ENCODE measurements at regions not wholly inside any gene's neighbourhood (a gene's known extent, or its start where the extent isn't known, plus 50 kb on each side); places are given as distances from the start of the nearest gene placed in this dataset.

GRCh38 chr15:94125156-94125555 lies 106.2 kb upstream of the MCTP2 start:
- Mint-ChIP-seq H3K27ac (ENCODE audit: unreplicated experiment) (no peak overlapping the region), H3K36me3 (ENCODE audit: unreplicated experiment) (no peaks in the 10 kb centered on the region), H3K9me3 (ENCODE audit: unreplicated experiment) (no peaks in the 10 kb centered on the region), H3K27me3 (ENCODE audit: unreplicated experiment) (peaks cover 4% of the 10 kb centered on the region), H3K4me3 (ENCODE audit: unreplicated experiment) (no peak overlapping the region), H3K4me1 (ENCODE audit: low read depth, unreplicated experiment) (no peaks in the 10 kb centered on the region)
- TF ChIP-seq CTCF (IDR thresholded peaks at IDR 0.05; ENCODE audit: partially characterized antibody, unreplicated experiment), result no peak
- DNase-seq, result no peak

DNA sequence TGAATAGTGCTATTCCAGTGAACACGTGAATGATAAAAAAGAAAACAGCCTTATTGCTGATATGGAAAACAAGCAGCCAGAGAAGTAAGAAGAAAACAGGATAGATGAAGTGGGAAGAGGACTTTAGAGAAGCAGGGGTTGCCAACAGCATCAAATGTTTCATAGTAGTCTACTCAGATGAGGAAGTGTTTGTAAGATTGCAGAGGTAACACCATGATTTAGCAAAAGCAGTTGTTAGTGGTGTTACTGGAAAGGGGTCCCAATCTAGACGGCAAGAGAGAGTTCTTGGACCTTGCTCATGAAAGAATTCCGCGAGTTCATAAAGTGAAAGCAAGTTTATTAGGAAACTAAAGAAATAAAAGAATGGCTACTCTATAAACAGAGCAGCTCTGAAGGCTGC lies 108.8 kb upstream of the MCTP2 start:
- no peaks in the 10 kb centered on the region for H3K36me3 Mint-ChIP-seq (ENCODE audit: unreplicated experiment)
- no peak for DNase-seq
- peaks cover 2% of the 10 kb centered on the region for H3K27me3 Mint-ChIP-seq (ENCODE audit: unreplicated experiment)
- H3K9me3 Mint-ChIP-seq (ENCODE audit: unreplicated experiment), result no peaks in the 10 kb centered on the region
- no peak for TF ChIP-seq CTCF (IDR thresholded peaks at IDR 0.05; ENCODE audit: partially characterized antibody, unreplicated experiment)
- H3K4me3 Mint-ChIP-seq (ENCODE audit: unreplicated experiment), result no peak overlapping the region
- H3K4me1 Mint-ChIP-seq (ENCODE audit: low read depth, unreplicated experiment), result peaks cover 6% of the 10 kb centered on the region
- no peak overlapping the region for H3K27ac Mint-ChIP-seq (ENCODE audit: unreplicated experiment)

GRCh38 chr15:94119923-94120775 lies 111.2 kb upstream of the MCTP2 start:
- peaks cover 6% of the 10 kb centered on the region for H3K4me1 Mint-ChIP-seq (ENCODE audit: low read depth, unreplicated experiment)
- TF ChIP-seq CTCF (IDR thresholded peaks at IDR 0.05; ENCODE audit: partially characterized antibody, unreplicated experiment), result peak; percentile 81

GRCh38 chr15:94119298-94119811 lies 112.0 kb upstream of the MCTP2 start:
- peaks cover 2% of the 10 kb centered on the region for H3K27me3 Mint-ChIP-seq (ENCODE audit: unreplicated experiment)
- peaks cover 6% of the 10 kb centered on the region for H3K4me1 Mint-ChIP-seq (ENCODE audit: low read depth, unreplicated experiment)
- no peak overlapping the region for H3K27ac Mint-ChIP-seq (ENCODE audit: unreplicated experiment)
- TF ChIP-seq CTCF (IDR thresholded peaks at IDR 0.05; ENCODE audit: partially characterized antibody, unreplicated experiment), result no peak
- no peak overlapping the region for H3K4me3 Mint-ChIP-seq (ENCODE audit: unreplicated experiment)
- no peaks in the 10 kb centered on the region for H3K9me3 Mint-ChIP-seq (ENCODE audit: unreplicated experiment)
- peak; percentile 22 for DNase-seq
- H3K36me3 Mint-ChIP-seq (ENCODE audit: unreplicated experiment), result no peaks in the 10 kb centered on the region

More at GRCh38 chr15:94119923-94120775, 111.2 kb upstream of the MCTP2 start:
- H3K9me3 Mint-ChIP-seq (ENCODE audit: unreplicated experiment), result no peaks in the 10 kb centered on the region
- H3K36me3 Mint-ChIP-seq (ENCODE audit: unreplicated experiment), result no peaks in the 10 kb centered on the region
- no peak overlapping the region for H3K4me3 Mint-ChIP-seq (ENCODE audit: unreplicated experiment)
- H3K27ac Mint-ChIP-seq (ENCODE audit: unreplicated experiment), result no peak overlapping the region
- peaks cover 2% of the 10 kb centered on the region for H3K27me3 Mint-ChIP-seq (ENCODE audit: unreplicated experiment)
- peak; percentile 50 for DNase-seq

- peaks cover 1% of the 10 kb centered on the region for H3K27me3 Mint-ChIP-seq (ENCODE audit: unreplicated experiment)
- H3K36me3 Mint-ChIP-seq (ENCODE audit: unreplicated experiment), result no peaks in the 10 kb centered on the region
- no peak overlapping the region for H3K4me3 Mint-ChIP-seq (ENCODE audit: unreplicated experiment)
- no peak for DNase-seq
- H3K27ac Mint-ChIP-seq (ENCODE audit: unreplicated experiment), result no peak overlapping the region
- no peak for TF ChIP-seq CTCF (IDR thresholded peaks at IDR 0.05; ENCODE audit: partially characterized antibody, unreplicated experiment)
- H3K9me3 Mint-ChIP-seq (ENCODE audit: unreplicated experiment), result peaks cover 2% of the 10 kb centered on the region
- no peaks in the 10 kb centered on the region for H3K4me1 Mint-ChIP-seq (ENCODE audit: low read depth, unreplicated experiment)
Measured at GRCh38 chr15:94110476-94111130, 120.8 kb upstream of the MCTP2 start.
